ENCODE measurements at regions not wholly inside any gene's neighbourhood (a gene's known extent, or its start where the extent isn't known, plus 50 kb on each side); places are given as distances from the start of the nearest gene placed in this dataset.
"Not testable (repeated sequence)": the region's sequence is repeated elsewhere in the genome, so short reads cannot be mapped to it uniquely, and the experiment has no call there.

DNA sequence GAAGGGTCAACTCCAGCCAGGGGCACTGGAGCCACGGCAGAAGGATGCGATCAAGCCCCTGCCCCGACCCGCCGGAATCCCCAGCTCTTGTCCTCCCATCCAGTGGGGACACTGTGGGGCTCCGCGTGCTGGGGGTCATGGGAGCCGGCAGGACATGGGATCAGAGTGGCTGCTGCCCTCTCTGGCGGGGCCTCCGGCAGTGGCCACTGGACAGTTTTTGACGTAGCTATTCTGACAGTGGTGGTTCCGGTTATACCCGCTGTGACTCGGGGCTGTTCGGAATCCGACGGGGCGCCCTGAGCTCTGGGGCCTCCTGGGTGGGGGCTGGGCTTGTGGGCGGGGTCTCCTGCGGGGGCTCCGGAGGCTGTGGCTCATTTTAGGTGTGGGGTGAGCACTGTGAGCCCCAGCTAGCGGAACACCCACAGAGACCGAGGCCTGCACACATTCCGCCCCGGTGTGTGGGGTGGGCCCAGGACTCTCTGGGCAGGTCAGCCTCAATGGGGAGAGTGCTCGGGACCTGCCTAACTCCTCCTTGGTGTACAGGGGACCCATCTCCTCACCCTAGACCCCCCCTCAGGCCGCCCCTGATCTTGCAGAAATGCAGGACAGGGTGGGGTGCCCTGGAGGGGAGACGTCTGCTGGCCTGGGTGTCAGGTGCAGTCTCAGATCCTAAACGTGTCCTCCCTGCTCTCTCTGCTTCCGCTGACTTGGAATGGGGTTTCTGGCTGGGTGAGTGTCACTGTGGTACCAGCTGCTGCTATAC lies 374.2 kb downstream of the TMEM121 start:
- DNase-seq (ENCODE audit: low read depth in 2 of 2), result no peak

- DNase-seq (ENCODE audit: low read depth in 2 of 2), result no peak
Observed at GRCh38 chr14:105901226-105901625, 374.8 kb downstream of the TMEM121 start.

DNA sequence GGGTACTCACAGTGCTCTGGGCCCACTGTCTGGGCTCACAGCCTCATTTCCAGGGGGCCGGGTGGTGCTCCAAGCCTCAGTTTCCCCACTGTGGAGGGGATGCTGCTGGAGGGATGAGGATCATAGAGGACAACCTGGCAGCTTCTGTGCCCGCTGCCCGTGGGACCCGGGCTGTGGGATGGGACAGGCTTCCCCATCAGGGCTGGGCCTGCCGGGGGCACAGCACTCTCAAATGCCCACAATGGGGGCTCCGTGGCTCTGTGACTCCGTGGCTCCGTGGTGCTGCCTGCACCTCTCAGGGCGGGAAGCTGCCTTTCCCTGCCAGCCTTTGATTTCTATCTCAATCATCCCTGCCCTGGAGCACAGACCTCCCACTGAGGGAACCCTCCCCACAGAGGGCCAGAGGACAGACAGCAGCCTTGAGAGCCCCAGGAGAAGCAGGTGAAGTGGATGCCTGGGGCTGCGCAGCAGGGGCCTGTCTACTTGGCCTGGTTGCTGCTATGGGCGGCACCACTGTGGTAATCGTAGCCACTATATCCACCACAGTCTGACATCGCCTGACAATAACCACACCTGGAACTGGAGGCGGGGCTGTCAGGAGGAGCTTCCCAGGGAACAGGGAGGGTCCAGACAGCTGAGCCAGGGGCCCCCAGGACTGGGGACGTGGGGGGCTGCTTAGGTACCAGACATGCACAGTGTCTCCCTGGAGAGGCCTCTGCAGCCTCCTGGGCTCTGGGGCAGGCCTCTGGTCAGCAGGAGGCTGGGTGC lies 375.9 kb downstream of the TMEM121 start:
- DNase-seq (ENCODE audit: low read depth in 2 of 2), result no peak

DNA sequence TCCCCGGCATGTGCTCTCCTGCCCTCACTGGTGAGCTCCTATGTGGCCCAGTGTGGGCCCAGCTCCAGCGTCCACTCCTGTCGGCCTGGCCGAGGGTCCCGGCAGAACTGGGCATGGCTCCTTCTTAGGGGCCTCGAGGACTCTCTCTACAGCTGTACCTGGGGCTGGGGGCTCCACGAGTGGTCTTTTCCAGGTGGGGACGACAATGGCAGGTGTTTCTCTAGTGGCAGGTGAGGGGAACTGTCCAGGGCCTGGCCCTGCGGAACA lies 376.4 kb downstream of the TMEM121 start:
- not testable (repeated sequence) for DNase-seq (ENCODE audit: low read depth in 2 of 2)

- no peak for DNase-seq (ENCODE audit: low read depth in 2 of 2)
Observed at GRCh38 chr14:105903971-105904370, 377.6 kb downstream of the TMEM121 start.

GRCh38 chr14:105904379-105904778 lies 378.0 kb downstream of the TMEM121 start:
- DNase-seq (ENCODE audit: low read depth in 2 of 2), result no peak

GRCh38 chr14:105905456-105905855 lies 379.1 kb downstream of the TMEM121 start:
- no peak for DNase-seq (ENCODE audit: low read depth in 2 of 2)

GRCh38 chr14:105907276-105907675 lies 380.9 kb downstream of the TMEM121 start:
- no peak for DNase-seq (ENCODE audit: low read depth in 2 of 2)

DNA sequence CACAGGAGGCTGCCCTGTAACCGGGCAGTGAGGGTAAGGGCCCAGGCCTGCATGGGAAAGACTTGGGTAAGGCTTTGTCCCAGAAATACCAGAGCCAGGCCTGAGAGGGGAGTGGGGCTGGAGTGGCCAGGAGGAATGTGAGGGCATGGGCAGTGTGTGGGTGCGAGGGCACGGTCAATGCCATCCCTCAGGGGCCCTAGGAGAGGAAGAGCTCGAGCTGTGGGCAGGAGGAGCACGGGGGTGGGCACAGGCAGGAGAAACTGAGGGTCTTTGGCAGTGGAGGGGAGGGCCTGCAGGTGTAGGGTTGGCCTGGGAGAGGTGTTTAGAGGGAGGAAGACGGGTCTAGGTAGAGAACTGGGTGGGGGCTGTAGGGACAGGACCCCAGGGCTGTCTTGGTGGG lies 381.6 kb downstream of the TMEM121 start:
- no peak for DNase-seq (ENCODE audit: low read depth in 2 of 2)

- DNase-seq (ENCODE audit: low read depth in 2 of 2), result no peak
Observed at GRCh38 chr14:105908481-105908911, 382.1 kb downstream of the TMEM121 start.

- no peak for DNase-seq (ENCODE audit: low read depth in 2 of 2)
Observed at GRCh38 chr14:105909046-105909827, 382.9 kb downstream of the TMEM121 start.

DNA sequence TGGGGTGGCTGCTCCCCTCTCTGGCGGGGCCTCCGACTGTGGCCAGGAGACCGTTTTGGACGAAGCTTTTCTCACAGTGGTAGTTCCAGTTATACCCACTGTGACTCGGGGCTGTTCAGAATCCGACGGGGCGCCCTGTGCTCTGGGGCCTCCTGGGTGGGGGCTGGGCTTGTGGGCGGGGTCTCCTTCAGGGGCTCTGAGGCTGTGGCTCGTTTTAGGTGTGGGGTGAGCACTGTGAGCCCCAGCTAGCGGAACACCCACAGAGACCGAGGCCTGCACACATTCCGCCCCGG lies 383.4 kb downstream of the TMEM121 start:
- DNase-seq (ENCODE audit: low read depth in 2 of 2), result not testable (repeated sequence)

GRCh38 chr14:105910426-105910825 lies 384.0 kb downstream of the TMEM121 start:
- DNase-seq (ENCODE audit: low read depth in 2 of 2), result no peak

- DNase-seq (ENCODE audit: low read depth in 2 of 2), result no peak
Observed at GRCh38 chr14:105911006-105911847, 384.8 kb downstream of the TMEM121 start.

GRCh38 chr14:105911848-105912292 lies 385.5 kb downstream of the TMEM121 start:
- DNase-seq (ENCODE audit: low read depth in 2 of 2), result not testable (repeated sequence)

- DNase-seq (ENCODE audit: low read depth in 2 of 2), result no peak
Observed at GRCh38 chr14:105912641-105913180, 386.3 kb downstream of the TMEM121 start.

GRCh38 chr14:105913221-105913620 lies 386.8 kb downstream of the TMEM121 start:
- no peak for DNase-seq (ENCODE audit: low read depth in 2 of 2)

GRCh38 chr14:105913861-105914260 lies 387.5 kb downstream of the TMEM121 start:
- no peak for DNase-seq (ENCODE audit: low read depth in 2 of 2)

- DNase-seq (ENCODE audit: low read depth in 2 of 2), result not testable (repeated sequence)
Observed at GRCh38 chr14:105914281-105914680, 387.9 kb downstream of the TMEM121 start.

- DNase-seq (ENCODE audit: low read depth in 2 of 2), result no peak
Observed at GRCh38 chr14:105914738-105915385, 388.5 kb downstream of the TMEM121 start.

DNA sequence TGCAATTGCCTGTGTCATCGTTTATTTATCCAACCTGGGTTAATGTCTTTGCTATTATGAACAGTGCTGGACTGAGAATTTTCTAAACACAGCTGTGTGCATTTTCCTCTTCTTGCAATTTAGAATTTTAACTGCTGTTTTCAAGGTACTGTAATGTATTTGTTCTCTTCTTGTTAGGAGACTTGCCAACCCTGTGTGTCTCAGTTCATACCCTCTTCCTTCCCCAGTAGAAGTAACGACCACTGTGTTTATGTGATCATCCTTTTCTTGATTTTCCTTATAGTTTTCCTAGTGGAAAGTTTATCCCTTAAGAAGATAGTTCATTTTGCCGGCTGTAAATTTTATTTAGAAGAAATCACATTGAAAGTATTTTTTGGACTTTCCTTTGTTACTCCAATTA lies 389.2 kb downstream of the TMEM121 start:
- not testable (repeated sequence) for DNase-seq (ENCODE audit: low read depth in 2 of 2)

Measured in stimulated activated CD8-positive, alpha-beta memory T cell treated with anti-CD3 and anti-CD28 coated beads, Interleukin-7, amount 100 ng/mL, for 4 hours (primary cell).